Nucleus accumbens (tissue), 56 donors: ENCODE measurements at regions not wholly inside any gene's neighbourhood (a gene's known extent, or its start where the extent isn't known, plus 50 kb on each side); places are given as distances from the start of the nearest gene placed in this dataset.
"Not testable (repeated sequence)": the region's sequence is repeated elsewhere in the genome, so short reads cannot be mapped to it uniquely, and the experiment has no call there.

ENCODE experiments used
- DNase-seq, 56 donors: peaks; one replicate each; lab custom pipeline; 2025; lab: John Stamatoyannopoulos, UW

DNA sequence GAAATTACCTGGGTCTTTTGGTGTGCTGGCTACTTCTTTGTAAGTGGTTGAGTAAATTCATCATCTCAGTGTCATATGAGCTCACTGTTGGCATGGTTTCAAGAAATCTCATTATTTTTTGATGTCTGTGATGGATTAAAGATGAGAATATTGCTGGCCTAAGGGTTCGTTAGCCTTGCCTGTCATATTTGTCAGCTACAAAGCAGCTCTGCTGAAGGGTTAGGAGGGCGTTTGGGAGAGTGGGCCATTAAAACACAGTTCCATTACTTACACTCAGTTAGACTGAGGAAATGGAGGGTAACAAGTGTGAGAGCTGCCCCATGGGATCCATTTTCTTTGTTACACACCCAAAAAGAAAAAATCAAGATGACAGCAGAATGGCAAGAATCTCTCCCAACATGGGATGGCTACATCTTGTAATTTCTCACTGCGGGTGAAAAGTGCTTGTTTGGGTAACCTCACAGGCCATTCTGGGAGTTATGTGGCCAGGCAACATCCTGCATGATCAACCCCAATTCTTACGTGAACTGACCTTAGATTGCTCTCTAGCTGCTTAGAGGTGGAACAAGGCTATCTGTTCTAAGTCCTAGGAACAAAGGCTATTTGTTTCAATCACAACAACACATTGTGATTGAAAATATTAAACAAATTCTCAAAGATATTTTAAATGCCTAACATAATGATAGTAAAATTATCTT, 609.5 kb upstream of the RGMB start:
- no peak for DNase-seq

DNA sequence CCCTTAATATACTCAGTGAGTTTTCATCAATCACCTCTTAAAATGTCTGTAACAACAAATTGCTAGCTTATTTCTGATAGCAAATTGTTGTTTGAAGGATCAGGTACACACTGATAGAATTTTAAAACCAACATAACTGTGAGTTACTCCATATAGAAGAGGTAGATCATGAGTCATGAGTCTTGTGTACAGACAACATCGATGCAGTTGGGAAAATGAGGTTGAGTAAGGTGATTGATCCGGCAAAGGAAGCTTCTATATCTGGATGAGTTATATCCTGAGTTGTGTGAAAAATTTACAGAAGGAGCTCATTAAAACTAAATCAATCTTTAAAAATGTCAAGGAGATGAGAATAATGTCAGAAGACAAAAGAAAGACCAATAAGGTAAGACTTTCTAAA, 604.6 kb upstream of the RGMB start:
- no peak for DNase-seq

DNA sequence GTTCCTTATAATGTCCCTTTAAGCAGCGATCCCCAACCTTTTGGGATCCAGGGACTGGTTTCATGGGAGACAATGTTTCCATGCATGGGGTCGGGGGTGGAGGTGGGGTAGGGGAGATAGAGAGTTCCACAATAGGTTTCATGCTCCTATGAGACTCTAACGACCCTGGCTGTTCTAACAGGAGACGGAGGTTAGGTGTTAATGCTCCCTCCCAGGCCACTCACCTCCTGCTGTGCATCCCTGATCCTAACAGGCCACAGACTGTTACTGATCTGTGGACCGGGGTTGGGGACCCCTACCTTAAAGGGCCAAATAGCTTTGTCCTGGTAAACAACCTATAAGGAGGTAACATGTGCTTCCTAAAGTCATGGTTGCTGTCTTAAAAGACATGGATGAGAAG, 602.5 kb upstream of the RGMB start:
- DNase-seq = no peak

DNA sequence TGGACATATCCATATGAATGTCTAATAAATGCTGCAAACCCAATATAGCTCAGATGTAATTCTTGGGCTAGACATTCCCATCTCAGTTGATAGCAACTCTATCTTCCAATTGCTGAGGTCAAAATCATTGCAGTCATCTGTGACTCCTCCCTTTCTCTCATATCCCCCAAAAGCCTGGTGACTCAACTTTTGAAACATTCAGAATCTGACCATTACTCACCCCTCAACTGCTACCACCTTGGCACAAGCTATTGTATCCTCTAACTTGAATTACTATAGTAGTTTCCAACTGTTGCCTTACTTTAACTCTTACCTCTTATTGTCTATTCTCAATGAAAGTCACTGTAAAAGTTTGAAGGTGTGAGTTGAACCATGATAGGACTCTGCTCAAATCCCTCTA, 600.1 kb upstream of the RGMB start:
- no peak for DNase-seq

DNA sequence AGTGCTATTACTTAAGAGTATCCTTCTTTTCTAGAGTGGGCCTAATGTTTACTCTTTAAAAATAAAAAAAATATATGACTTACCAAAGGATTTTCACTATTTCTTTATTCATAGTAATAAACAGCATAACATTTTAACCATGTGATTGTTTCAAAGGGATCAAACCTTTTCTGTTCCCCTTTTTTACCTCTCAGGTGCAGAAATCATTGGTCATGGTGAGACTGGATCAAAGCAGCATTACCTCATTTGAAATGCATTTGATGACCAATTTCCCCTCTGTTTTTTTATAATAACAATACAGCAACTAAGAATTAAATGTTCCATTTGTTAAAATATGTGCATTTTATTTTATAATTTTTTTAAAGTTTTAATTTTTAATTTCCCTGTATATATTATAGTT, 598.0 kb upstream of the RGMB start:
- no peak for DNase-seq

DNA sequence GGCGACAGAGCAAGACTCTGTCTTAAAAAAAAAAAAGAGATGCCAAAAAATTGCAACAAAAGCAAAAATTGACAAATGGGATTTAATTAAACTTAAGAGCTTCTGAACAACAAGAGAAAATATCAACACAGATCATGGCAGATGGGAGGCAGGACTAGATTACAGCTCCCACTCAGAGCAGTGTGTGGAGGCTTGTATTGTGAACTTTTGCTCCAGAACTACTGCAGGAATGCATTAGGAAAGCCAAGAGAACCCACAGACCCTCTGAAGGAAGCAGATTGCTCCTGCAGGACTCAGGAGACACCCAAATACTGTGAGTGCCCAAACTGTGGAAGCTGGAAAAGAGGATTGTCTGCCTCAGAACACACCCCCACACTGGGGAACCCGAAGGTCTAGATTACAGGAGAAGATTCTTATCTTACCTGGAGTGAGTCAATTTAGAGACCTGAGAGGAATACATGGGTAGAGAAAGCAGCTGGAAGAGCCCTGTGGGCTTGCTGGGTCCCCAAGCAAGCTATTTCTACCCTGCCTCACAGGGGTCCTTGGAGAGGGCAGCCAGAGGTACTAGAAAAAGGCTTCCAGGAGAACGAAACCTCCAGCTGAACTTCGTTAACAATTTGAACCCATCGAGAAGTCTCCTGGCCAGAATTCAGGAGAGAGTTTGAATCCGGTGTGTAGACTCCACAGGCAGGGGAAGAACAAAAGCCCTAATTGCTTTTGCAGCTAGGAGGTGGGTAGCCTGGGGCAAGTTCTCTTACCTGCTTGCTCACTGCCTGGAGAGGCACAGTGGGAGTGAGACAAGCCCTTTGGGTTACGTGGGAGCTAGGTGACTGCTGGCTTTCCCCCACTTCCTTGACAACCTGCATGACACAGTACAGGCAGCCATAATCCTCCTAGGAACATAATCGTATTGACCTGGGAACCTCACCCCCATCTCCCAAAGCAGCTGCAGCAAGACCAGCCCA, 593.4 kb upstream of the RGMB start:
- no peak for DNase-seq

DNA sequence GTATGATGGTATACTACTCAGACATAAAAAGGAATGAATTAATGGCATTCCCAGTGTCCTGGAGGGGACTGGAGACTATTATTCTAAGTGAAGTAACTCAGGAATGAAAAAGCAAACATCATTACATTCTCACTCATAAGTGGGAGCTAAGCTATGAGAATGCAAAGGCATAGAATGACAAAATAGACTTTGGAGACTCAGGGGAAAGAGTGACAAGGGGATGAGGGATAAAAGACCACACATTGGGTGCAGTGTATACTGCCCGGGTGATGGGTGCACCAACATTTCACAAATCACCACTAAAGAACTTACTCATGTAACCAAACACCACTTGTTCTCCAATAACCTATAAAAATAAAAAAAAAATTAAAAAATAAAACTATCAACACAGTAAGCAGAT, 587.3 kb upstream of the RGMB start:
- DNase-seq = no peak

DNA sequence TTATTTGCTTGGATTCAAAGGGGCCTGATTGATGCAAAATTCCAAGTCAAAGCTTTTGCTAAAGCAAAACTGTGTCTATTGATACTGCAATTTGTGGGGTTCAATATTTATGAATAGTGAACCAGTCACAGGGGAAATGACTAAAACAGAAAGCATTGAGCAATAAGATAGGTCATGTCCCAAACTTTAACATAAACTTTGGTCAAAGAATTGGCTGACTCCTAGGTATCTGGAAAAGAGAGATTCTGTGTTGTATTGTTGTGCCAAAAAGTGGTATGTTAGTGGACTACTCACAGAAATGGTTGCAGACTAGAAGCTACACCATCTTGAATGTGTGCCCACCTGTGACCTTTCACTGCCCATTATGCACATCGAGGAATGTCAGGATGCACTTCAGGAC, 585.5 kb upstream of the RGMB start:
- no peak for DNase-seq

DNA sequence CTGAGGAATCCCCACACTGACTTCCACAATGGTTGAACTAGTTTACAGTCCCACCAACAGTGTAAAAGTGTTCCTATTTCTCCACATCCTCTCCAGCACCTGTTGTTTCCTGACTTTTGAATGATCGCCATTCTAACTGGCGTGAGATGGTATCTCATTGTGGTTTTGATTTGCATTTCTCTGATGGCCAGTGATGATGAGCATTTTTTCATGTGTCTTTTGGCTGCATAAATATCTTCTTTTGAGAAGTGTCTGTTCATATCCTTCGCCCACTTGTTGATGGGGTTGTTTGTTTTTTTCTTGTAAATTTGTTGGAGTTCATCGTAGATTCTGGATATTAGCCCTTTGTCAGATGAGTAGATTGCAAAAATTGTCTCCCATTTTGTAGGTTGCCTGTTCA, 583.1 kb upstream of the RGMB start:
- not testable (repeated sequence) for DNase-seq

DNA sequence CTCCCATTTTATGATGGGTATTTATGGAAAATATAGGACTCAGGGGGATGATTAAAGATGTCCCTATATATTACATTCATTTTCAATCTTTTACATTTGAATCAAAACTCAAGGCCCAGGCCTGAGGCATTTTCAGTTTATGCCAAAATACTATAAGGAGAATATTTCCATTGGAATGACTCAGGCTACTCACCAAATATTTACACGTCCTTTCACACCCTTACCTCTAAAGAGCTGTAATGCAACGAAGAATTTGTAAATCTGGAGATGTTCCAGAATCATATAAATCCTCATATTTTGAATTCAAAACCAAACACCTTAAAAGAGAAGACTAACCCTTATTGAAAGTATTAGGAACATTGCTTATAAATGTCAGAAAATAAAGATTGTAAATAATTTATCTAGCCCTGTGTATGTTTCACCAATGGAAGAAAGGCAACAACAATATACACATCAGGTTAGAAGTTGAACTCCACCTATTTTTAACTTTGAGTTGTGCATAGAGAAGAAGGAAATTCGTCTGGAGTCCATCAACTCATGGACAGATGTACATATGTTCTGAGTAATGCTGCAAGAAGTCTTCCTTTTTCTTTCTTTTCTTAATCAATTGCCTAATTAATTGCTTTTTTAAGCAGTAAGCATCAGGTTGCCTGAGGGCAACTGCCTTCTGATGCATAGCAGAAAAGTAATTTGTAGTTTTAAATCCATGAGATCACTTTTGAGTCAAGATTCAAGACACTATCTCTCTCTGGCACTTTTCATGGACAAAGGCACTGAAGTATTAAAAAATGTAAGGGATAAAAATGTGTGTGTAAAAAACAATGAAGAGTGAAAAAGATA, 579.3 kb upstream of the RGMB start:
- DNase-seq = no peak

DNA sequence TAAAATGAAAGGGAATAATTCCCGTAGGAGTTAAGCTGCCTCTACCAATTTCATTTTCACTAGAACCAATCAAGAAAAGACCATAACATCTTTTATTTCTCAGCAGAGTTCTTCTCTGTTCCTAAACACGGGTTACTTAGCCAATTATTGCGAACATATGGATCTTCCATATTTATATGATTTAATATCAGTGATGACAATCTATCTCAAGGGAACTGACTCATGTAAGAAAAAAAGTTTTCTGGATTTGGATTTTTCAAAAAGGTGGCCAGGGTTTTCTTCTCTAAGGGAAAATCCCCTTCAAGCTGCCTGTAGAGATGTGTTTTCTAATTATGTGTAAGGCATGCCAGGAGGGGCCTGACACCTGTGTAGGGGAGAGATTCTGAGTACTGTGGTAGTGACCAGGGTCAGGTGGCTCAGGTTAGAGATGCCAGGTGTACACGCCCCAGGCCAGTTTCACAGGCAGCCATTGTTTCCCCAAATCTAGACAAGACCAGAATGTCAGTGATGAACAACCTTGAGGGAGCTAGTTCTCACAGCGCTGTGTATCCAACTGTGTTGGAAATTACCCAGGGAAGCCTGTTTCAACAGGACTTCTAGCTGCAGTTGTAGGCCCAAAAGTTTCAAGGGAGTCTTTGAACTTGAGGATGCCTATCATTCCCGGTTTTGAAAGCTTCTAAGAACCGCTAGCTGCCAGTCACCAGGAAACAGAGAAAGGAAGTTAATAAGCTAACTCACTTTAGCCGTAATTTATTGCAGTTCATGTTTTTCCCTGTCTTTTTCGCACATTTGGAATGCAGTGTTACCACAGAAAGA, 572.5 kb upstream of the RGMB start:
- no peak for DNase-seq

DNA sequence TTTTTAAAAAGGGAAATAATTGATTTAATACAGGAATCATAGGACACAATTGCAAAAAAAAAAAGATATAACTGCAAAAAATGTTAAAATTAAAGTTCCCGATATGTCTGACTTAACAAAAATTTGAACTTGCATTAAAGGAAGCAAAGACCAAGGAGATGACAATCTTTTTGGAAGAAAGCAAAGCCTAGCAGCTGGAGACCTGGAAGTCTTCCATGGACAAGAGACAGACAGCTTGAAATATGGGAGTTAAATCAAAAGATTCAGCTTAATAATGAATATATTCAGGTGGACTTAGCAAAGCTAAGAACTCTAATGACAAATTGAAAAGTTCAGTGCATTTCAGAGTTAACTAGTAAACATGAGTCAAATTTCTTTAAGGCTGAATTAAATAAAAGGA, 568.7 kb upstream of the RGMB start:
- DNase-seq = no peak

DNA sequence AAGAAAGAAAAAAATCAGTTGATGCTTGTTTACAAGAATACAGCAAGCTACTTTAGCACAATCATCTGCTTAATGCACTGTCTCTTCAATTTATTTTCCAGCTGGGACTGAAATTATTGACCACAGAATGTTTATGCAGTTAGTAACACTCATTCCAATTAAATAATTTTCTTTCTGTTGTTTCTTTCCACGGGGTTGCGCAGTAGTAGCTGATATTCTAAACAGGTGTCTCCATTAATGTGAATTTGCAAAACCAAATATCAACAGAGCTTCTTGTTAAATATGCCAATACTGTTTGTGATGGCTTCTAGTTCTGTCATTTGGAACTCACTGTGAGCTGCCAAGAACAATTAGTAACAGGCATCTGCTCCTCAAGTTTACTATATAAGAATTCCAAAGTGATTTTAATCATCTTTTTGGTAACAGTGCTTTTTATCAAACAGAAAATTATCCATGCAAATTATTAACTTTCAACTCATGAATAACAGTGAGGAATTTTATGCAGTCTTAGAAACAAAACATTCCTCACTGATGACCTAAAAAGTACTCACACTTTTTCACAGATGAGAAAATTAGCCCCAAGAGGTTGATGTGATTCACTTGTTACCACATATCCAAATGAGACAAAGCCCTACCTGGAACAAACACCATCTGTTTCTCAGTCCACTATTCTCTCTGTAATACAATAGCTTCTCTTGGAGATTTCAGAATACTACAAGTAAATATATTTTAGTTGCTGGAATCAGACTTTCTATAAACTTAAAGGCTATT, 567.6 kb upstream of the RGMB start:
- no peak for DNase-seq

DNA sequence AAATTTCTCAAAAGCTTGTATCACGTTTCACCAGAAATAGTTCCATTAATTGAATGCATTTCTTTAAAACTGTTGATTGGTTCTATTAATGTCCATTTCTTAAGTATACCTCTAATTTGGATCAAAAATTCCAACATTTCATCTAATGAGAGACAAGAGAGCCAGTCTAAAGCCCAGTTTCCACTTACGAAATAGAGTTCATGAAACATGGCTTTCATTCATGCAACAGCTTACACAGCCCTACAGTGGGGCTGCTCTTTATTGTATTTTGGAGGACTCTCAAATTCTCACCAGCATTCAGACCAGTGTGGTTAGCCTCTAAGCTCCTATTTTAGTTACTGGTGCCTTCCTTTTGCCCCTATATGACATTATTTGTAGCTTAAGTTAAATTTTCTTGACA, 566.9 kb upstream of the RGMB start:
- no peak for DNase-seq

DNA sequence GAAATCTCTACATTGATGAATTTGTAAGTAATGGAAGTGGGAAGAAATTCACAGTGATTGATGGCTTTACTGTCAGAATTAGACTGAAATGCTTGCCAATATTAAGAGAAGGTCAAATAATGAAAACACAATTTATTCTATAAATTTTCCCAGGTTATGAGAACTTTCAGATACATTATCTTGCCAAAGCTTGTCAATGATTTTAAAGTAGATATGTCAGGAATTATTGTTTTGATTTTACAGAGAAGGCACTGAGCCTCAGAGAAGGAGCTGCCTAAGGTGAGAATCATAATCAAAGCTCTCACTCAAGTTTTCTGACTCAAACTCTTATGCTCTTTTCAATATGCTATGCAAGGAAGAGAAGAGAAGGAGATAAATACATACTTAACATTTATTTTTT, 564.0 kb upstream of the RGMB start:
- no peak for DNase-seq

DNA sequence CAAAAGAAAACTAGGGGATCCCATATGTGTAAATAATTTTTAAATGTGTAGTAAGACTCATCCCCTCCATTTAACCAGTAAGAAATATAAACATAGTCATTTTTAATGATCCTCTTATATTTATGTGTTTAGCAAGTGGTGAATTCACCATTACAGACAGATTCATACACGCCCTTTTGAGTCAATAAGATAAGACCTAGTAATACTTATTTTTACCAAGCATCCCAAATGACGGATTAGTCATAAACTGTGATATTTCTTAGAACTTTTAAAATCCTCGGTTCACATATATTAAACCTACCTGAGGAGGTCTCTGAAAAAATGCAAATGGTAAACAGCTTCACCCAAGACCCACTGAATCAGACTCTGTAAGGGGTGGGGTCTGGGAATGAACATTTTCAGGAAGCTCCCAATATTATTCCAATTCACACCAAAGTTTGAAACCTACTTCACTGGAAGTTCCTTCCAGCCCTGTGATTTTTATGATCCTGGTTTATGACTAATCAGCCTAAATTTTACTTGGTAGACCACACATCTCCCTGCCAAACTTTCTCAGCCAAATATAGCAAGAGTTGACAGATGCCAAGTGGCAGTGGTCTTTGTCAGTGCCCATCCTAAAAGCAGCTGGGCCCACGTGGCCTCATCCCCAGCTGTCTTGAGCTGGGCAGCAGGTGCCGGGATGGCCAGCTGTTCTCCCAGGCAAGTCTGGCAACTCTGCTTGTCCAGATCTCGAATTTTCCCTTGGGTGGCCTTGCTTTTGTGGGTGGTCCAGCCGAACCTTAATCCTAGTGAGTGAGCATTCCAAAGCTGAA, 559.0 kb upstream of the RGMB start:
- DNase-seq = no peak

DNA sequence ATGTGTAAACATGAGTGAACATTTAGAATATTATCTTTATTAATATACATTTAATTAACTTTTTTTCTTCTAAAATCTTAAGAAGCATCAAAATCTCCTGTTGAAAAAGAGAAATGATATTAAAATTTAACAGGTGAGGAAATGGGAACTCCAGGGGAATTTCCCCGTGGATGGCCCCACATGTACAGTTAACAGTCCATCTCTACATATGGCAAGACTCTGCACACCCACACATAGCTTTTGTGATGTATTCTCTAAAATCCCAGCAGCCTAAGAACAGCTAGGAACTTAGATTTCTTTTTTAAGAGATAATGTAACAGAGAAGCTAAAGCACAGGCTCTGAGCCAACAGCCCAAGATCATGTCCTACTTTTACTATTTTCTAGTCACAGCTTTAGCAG, 556.3 kb upstream of the RGMB start:
- DNase-seq = no peak

DNA sequence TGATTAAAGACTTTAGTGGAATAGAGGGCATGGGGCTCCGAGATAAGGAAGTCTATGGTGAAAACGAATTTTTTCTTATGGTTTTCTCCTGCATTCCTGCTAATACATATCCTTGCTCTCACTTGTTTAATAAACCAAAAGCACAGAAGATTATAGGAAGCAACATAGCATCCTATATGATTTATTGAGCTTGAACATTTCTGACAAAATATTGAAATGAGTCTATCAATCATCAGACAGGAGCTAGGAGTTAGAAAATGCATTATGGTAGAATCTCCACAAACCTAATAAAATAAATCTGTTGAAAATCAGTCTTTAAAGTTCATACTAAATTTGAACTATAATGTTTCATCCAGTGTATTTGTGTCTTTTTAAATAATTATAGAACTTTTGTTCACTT, 554.6 kb upstream of the RGMB start:
- no peak for DNase-seq

DNA sequence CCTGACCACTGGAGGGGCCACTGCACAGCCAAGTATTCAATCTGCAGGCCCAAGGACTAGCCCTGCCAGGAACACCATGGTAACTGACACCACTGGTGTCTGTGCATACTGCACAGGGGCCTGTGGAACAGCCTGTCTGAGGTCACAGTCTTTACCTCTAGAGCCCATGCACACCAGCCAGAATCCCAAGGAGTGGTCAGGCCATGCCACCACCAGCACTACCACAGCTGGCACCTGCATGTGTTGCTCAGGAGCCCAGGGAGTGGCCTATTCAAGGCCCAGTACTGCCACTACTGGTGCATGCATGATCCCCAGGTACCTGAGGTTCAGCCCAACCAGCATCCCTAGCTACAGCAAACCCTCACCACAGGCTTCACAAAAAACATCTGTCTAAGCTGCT, 546.0 kb upstream of the RGMB start:
- DNase-seq = no peak
